ENCODE measurements at regions not wholly inside any gene's neighbourhood (a gene's known extent, or its start where the extent isn't known, plus 50 kb on each side); places are given as distances from the start of the nearest gene placed in this dataset.

- TF ChIP-seq POLR2A (IDR thresholded peaks at IDR 0.05) (no peak), EP300 (IDR thresholded peaks at IDR 0.05; ENCODE audit: low read depth) (no peak), POLR2AphosphoS5 (IDR thresholded peaks at IDR 0.05) (no peak), CTCF (IDR thresholded peaks at IDR 0.05) (no peak)
These were observed 125.7 kb upstream of the SNTG2 start for GRCh38 chr2:824954-825353.
